Peyer's patch (tissue), 4 donors: ENCODE measurements at regions not wholly inside any gene's neighbourhood (a gene's known extent, or its start where the extent isn't known, plus 50 kb on each side); places are given as distances from the start of the nearest gene placed in this dataset.

Experiments
- POLR2A ChIP-seq, 2 donors: fragments of 450-650 bp; IDR thresholded peaks; one replicate each; pipeline ENCODE4 v1.5.1; 2017; ENCODE audit warnings: antibody characterized with exemption in 2 of 2, mild to moderate bottlenecking in 2 of 2, moderate library complexity in 2 of 2
- TF ChIP-seq, protein P1 (sequence below), 6 experiments: fragments of 450-650 bp in 4 of 6; fragments of 200-600 bp in 2 of 6; sonication (generic) in 1 of 6; IDR thresholded peaks; one replicate each; pipeline ENCODE4 v1.5.1; 2017 to 2019; ENCODE audit warnings: antibody characterized with exemption in 6 of 6, mild to moderate bottlenecking in 3 of 6, moderate library complexity in 1 of 6

DNA sequence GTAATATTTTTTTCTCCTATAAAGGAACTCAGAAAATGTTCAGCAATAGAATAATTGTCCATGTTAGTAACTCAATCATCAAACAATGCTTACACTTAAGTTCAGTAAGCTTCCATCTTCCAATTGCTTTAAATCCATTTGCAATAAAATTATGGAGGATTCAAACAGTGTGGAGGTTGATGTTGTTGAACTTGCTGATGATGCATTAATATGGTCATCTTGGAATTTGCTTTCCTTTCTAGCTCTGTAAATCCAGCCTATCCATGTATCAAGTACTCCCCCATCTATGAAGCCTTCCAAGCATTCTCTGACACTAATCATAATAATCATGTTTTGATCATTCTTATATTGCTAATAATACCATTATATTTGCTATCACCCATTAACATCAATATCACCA is 378.4 kb upstream of the CNTN3 start:
- TF ChIP-seq, protein P1, sequence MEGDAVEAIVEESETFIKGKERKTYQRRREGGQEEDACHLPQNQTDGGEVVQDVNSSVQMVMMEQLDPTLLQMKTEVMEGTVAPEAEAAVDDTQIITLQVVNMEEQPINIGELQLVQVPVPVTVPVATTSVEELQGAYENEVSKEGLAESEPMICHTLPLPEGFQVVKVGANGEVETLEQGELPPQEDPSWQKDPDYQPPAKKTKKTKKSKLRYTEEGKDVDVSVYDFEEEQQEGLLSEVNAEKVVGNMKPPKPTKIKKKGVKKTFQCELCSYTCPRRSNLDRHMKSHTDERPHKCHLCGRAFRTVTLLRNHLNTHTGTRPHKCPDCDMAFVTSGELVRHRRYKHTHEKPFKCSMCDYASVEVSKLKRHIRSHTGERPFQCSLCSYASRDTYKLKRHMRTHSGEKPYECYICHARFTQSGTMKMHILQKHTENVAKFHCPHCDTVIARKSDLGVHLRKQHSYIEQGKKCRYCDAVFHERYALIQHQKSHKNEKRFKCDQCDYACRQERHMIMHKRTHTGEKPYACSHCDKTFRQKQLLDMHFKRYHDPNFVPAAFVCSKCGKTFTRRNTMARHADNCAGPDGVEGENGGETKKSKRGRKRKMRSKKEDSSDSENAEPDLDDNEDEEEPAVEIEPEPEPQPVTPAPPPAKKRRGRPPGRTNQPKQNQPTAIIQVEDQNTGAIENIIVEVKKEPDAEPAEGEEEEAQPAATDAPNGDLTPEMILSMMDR (IDR thresholded peaks at IDR 0.05) = no peak
- no peak for TF ChIP-seq POLR2A (IDR thresholded peaks at IDR 0.05)
